ENCODE measurements at regions not wholly inside any gene's neighbourhood (a gene's known extent, or its start where the extent isn't known, plus 50 kb on each side); places are given as distances from the start of the nearest gene placed in this dataset.

DNA sequence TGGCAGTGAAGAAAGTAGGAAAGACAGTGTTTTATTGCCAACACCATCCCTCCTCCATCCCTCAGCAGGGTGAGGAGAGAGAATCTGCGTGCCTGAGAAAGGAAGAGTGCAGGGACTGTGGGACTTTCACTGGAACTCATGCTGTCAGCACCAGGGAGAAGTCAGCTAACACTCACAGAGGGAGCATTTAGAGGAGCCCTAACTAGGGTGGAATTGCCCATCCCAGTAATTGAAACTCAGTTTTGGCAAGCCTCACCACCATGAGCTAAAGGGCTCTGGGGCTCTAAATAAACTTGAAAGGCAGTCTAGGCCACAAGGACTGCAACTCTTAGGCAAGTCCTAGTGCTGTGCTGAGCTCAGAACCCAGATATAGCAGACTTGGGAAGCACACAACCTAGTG, 622.3 kb downstream of the SEMA5A start (continued):
- TF ChIP-seq TAF1 (IDR thresholded peaks at IDR 0.05; ENCODE audit: borderline replicate concordance, low read depth, low read length) (no peak), SMC3 (IDR thresholded peaks at IDR 0.05; ENCODE audit: low read depth, low read length) (no peak), ELF1 (IDR thresholded peaks at IDR 0.05) (no peak), RXRA (IDR thresholded peaks at IDR 0.05; ENCODE audit: borderline replicate concordance, low read depth) (no peak), NRF1 (IDR thresholded peaks at IDR 0.05; ENCODE audit: low read depth, low read length) (no peak), RCOR1 (IDR thresholded peaks at IDR 0.05; ENCODE audit: low read length) (no peak)

DNA sequence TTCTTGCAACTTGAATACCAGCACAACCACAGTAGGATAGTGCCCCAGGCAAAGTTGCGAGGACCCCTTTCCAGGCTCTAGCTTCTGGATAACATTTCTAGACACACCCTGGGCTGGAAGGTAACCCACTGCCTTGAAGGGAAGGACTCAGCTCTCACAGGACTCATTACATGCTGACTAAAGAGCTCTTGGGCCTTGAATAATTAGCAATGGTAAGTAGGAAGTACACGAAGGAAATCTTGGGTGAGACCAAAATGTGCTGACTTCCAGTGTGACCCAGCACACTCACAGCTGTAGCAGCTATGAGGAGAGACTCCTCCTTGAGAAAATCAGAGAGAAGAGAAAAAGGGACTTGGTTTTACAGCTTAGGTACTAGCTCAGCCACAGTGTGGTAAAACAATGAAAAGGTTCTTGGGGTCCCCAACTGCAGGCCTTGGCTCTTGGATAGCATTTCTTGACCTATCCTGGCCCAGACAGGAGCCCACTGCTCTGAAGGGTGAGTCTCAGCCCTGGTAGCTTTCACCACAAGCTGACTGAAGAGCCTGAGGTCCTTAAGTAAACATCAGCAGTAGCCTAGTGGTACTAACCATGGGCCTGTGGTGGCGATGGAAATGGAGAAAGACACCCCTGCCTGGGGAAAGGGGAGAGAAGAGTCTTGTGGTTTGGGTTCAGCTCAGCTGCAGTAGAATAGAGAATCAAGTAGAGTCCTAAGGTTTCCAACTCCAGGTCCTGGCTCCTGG, 621.7 kb downstream of the SEMA5A start:
- H3K9ac ChIP-seq: no peak overlapping the region
- no peak overlapping the region for H3K4me3 ChIP-seq (ENCODE audit: low read depth in 2 of 2, low read length in 1 of 2)
- H3K27ac ChIP-seq (ENCODE audit: low read depth in 2 of 2, low read length in 1 of 2): no peak overlapping the region
- H4K20me1 ChIP-seq (ENCODE audit: insufficient read depth): no peaks in the 10 kb centered on the region
- no peak overlapping the region for H3K4me2 ChIP-seq
- no peaks in the 10 kb centered on the region for H3K79me2 ChIP-seq (ENCODE audit: insufficient read depth)
- H3K27me3 ChIP-seq (ENCODE audit: insufficient read depth): no peaks in the 10 kb centered on the region
- no peak for TF ChIP-seq RCOR1 (IDR thresholded peaks at IDR 0.05; ENCODE audit: low read length)
- no peak for TF ChIP-seq ELF1 (IDR thresholded peaks at IDR 0.05)
- no peak for TF ChIP-seq EP300 (IDR thresholded peaks at IDR 0.05; ENCODE audit: borderline replicate concordance in 1 of 2, low read depth in 1 of 2, low read length in 1 of 2)
- TF ChIP-seq NFIC (IDR thresholded peaks at IDR 0.05; ENCODE audit: borderline replicate concordance): no peak
- no peak for TF ChIP-seq YY1 (IDR thresholded peaks at IDR 0.05; ENCODE audit: low read depth)
- TF ChIP-seq, protein P1, sequence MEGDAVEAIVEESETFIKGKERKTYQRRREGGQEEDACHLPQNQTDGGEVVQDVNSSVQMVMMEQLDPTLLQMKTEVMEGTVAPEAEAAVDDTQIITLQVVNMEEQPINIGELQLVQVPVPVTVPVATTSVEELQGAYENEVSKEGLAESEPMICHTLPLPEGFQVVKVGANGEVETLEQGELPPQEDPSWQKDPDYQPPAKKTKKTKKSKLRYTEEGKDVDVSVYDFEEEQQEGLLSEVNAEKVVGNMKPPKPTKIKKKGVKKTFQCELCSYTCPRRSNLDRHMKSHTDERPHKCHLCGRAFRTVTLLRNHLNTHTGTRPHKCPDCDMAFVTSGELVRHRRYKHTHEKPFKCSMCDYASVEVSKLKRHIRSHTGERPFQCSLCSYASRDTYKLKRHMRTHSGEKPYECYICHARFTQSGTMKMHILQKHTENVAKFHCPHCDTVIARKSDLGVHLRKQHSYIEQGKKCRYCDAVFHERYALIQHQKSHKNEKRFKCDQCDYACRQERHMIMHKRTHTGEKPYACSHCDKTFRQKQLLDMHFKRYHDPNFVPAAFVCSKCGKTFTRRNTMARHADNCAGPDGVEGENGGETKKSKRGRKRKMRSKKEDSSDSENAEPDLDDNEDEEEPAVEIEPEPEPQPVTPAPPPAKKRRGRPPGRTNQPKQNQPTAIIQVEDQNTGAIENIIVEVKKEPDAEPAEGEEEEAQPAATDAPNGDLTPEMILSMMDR (IDR thresholded peaks at IDR 0.05): no peak
- TF ChIP-seq EZH2phosphoT487 (IDR thresholded peaks at IDR 0.05; ENCODE audit: borderline replicate concordance, low read depth): no peak
- TF ChIP-seq, protein P2, sequence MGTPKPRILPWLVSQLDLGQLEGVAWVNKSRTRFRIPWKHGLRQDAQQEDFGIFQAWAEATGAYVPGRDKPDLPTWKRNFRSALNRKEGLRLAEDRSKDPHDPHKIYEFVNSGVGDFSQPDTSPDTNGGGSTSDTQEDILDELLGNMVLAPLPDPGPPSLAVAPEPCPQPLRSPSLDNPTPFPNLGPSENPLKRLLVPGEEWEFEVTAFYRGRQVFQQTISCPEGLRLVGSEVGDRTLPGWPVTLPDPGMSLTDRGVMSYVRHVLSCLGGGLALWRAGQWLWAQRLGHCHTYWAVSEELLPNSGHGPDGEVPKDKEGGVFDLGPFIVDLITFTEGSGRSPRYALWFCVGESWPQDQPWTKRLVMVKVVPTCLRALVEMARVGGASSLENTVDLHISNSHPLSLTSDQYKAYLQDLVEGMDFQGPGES (IDR thresholded peaks at IDR 0.05; ENCODE audit: low read depth, low read length): no peak
- TF ChIP-seq TAF1 (IDR thresholded peaks at IDR 0.05; ENCODE audit: borderline replicate concordance, low read depth, low read length): no peak
- TF ChIP-seq SMC3 (IDR thresholded peaks at IDR 0.05; ENCODE audit: low read depth, low read length): no peak
- TF ChIP-seq SIN3A (IDR thresholded peaks at IDR 0.05; ENCODE audit: borderline replicate concordance, low read depth, low read length): no peak
- no peak for TF ChIP-seq POLR2AphosphoS5 (IDR thresholded peaks at IDR 0.05; ENCODE audit: low read depth, low read length)
- TF ChIP-seq GABPA (IDR thresholded peaks at IDR 0.05; ENCODE audit: low read depth): no peak
- TF ChIP-seq, protein P3, sequence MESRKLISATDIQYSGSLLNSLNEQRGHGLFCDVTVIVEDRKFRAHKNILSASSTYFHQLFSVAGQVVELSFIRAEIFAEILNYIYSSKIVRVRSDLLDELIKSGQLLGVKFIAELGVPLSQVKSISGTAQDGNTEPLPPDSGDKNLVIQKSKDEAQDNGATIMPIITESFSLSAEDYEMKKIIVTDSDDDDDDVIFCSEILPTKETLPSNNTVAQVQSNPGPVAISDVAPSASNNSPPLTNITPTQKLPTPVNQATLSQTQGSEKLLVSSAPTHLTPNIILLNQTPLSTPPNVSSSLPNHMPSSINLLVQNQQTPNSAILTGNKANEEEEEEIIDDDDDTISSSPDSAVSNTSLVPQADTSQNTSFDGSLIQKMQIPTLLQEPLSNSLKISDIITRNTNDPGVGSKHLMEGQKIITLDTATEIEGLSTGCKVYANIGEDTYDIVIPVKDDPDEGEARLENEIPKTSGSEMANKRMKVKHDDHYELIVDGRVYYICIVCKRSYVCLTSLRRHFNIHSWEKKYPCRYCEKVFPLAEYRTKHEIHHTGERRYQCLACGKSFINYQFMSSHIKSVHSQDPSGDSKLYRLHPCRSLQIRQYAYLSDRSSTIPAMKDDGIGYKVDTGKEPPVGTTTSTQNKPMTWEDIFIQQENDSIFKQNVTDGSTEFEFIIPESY (IDR thresholded peaks at IDR 0.05; ENCODE audit: borderline replicate concordance, low read depth): no peak
- WGBS (ENCODE audit: low lambda C conversion rate): 27% methylated on average over 3 of the region's 3 CpGs
- H3F3A ChIP-seq (replicated peaks; ENCODE audit: insufficient read depth): no peaks in the 10 kb centered on the region
- POLR2A ChIA-PET: no interaction called here
- CTCF ChIA-PET: interaction anchor here (1.3 to 3.3 kb wide), 2 partner anchors 9 to 16 kb away, joined by 6 to 13 read pairs; no protein-coding TSS in a partner anchor
- no peak for DNase-seq
- H2AFZ ChIP-seq (ENCODE audit: low read depth): no peak overlapping the region
- no peaks in the 10 kb centered on the region for H3K36me3 ChIP-seq (replicated peaks in 1 of 2; ENCODE audit: control insufficient read depth in 1 of 2, insufficient read depth in 2 of 2, low read length in 1 of 2)
- H3K9me2 ChIP-seq: no peaks in the 10 kb centered on the region
- H3K4me1 ChIP-seq (ENCODE audit: control insufficient read depth in 1 of 2, insufficient read depth in 2 of 2, low read depth in 1 of 2, low read length in 1 of 2): no peaks in the 10 kb centered on the region
- no peaks in the 10 kb centered on the region for H3K9me3 ChIP-seq

All from SK-N-SH (cell line).